Transverse colon (tissue), 4 donors: ENCODE measurements at regions not wholly inside any gene's neighbourhood (a gene's known extent, or its start where the extent isn't known, plus 50 kb on each side); places are given as distances from the start of the nearest gene placed in this dataset.

Experiments used
- DNase-seq: peaks from one replicate; pipeline ENCODE4 v3.0.0-alpha.2; 2019
- H3K27ac ChIP-seq, 4 donors: fragments of 200-600 bp; sonication (generic); 2 replicates each; pipeline ENCODE4 v1.5.1; 2016 to 2018; ENCODE audit warnings: inconsistent platforms in 4 of 4
- H3K27me3 ChIP-seq: fragments of 200-600 bp; sonication (generic); 2 replicates; pipeline ENCODE4 v1.5.1; 2017; ENCODE audit warnings: inconsistent platforms
- H3K36me3 ChIP-seq, 4 donors: fragments of 200-600 bp; sonication (generic); 2 replicates each; pipeline ENCODE4 v1.5.1; 2017 to 2019; ENCODE audit warnings: inconsistent platforms in 4 of 4
- H3K4me1 ChIP-seq, 4 donors: fragments of 200-600 bp; sonication (generic); 2 replicates each; pipeline ENCODE4 v1.5.1; 2017 to 2020; ENCODE audit warnings: inconsistent platforms in 4 of 4
- H3K4me3 ChIP-seq, 4 donors: fragments of 200-600 bp; sonication (generic); 1 replicate in 1 of 4; 2 replicates in 3 of 4; pipeline versions ENCODE4 v1.5.1 to v1.6.1; 2017 to 2019; ENCODE audit warnings: inconsistent platforms in 4 of 4
- H3K9me3 ChIP-seq, 2 donors: fragments of 200-600 bp; sonication (generic); 2 replicates each; pipeline ENCODE4 v1.5.1; 2017 to 2019; ENCODE audit warnings: inconsistent platforms in 2 of 2
- CTCF ChIP-seq, 5 experiments: fragments of 200-600 bp in 3 of 5; fragments of 450-650 bp in 2 of 5; sonication (generic) in 3 of 5; IDR thresholded peaks; 1 replicate in 2 of 5; 2 replicates in 3 of 5; pipeline ENCODE4 v1.5.1; 2016 to 2017; ENCODE audit warnings: antibody characterized with exemption in 5 of 5, inconsistent platforms in 3 of 5, mild to moderate bottlenecking in 2 of 5, moderate library complexity in 1 of 5
- EP300 ChIP-seq: sonication (generic); formaldehyde crosslinking; IDR thresholded peaks from one replicate; pipeline ENCODE4 v1.6.1; 2017; ENCODE audit warnings: antibody characterized with exemption, low read depth
- POLR2A ChIP-seq: fragments of 450-650 bp; IDR thresholded peaks from one replicate; pipeline ENCODE4 v1.6.1; 2016; ENCODE audit warnings: antibody characterized with exemption, mild to moderate bottlenecking, moderate library complexity
- POLR2AphosphoS5 ChIP-seq, 3 donors: sonication (generic); formaldehyde crosslinking; IDR thresholded peaks; one replicate each; pipeline ENCODE4 v1.6.1; 2016; ENCODE audit warnings: antibody characterized with exemption in 3 of 3
- WGBS, 2 donors: methylation state at CpG; one replicate each; pipeline ENCODE4 v1.1.5; 2018; ENCODE audit warnings: low coverage in 1 of 2; 5-methylcytosine and 5-hydroxymethylcytosine counted together
- in situ Hi-C, 4 donors: fragments of 200-750 bp; cut with MboI; loops; one replicate each; pipeline versions ENCODE4 v1.15.0 to v1.15.1; 2017; ENCODE audit warnings: low sequenced_read_pairs in 3 of 4, low pct_ligation_motif_present in 1 of 4, low pct_unique_long_range_greater_than_20kb in 1 of 4
- intact Hi-C: fragments of 100-400 bp; cut with DNase I; formaldehyde crosslinking; loops from one replicate; pipeline ENCODE4 v1.15.1; 2023; ENCODE audit warnings: low total_unique reads

GRCh38 chr10:129335396-129335795 lies 131.6 kb upstream of the MGMT start:
- Histone ChIP-seq H3K9me3 (no peaks in the 10 kb centered on the region), H3K27ac (no peak overlapping the region), H3K4me3 (no peak overlapping the region), H3K4me1 (no peaks in the 10 kb centered on the region), H3K27me3 (no peaks in the 10 kb centered on the region), H3K36me3 (no peaks in the 10 kb centered on the region)
- 67 to 71% methylated on average over 2 to 4 of the region's 4 CpGs for WGBS, 2 donors
- intact Hi-C loops, result loop anchor here (10.0 kb wide), 1 partner anchor 301 kb away; no protein-coding TSS in a partner anchor
- TF ChIP-seq POLR2AphosphoS5 (IDR thresholded peaks at IDR 0.05), result no peak
- TF ChIP-seq CTCF (IDR thresholded peaks at IDR 0.05), result no peak
- no peak for TF ChIP-seq EP300
- TF ChIP-seq POLR2A, result no peak
- in situ Hi-C loops, result loop anchor here in 1 of 4 donors (25.0 kb wide), 1 partner anchor 98 kb away; no protein-coding TSS in a partner anchor
- no peak for DNase-seq

- intact Hi-C loops, result loop anchor here (10.0 kb wide), 1 partner anchor 301 kb away; no protein-coding TSS in a partner anchor
- DNase-seq, result no peak
- no peaks in the 10 kb centered on the region for H3K36me3 ChIP-seq
- no peak overlapping the region for H3K27ac ChIP-seq
- no peak overlapping the region for H3K4me3 ChIP-seq
- no peaks in the 10 kb centered on the region for H3K4me1 ChIP-seq
- TF ChIP-seq EP300 (no peak), CTCF (IDR thresholded peaks at IDR 0.05) (no peak), POLR2AphosphoS5 (IDR thresholded peaks at IDR 0.05) (no peak), POLR2A (no peak)
- no peaks in the 10 kb centered on the region for H3K9me3 ChIP-seq
- H3K27me3 ChIP-seq, result no peaks in the 10 kb centered on the region
- 92 to 100% methylated on average over 3 to 5 of the region's 5 CpGs for WGBS, 2 donors
- in situ Hi-C loops, result loop anchor here in 1 of 4 donors (25.0 kb wide), 1 partner anchor 99 kb away; no protein-coding TSS in a partner anchor
These were observed 131.1 kb upstream of the MGMT start for GRCh38 chr10:129335942-129336341.

GRCh38 chr10:129339191-129339590 lies 127.8 kb upstream of the MGMT start:
- in situ Hi-C loops, result loop anchor here in 1 of 4 donors (25.0 kb wide), 1 partner anchor 102 kb away; no protein-coding TSS in a partner anchor
- intact Hi-C loops, result loop anchor here (10.0 kb wide), 1 partner anchor 304 kb away; no protein-coding TSS in a partner anchor
- Histone ChIP-seq H3K4me1 (no peaks in the 10 kb centered on the region), H3K4me3 (no peak overlapping the region), H3K27me3 (no peaks in the 10 kb centered on the region), H3K9me3 (no peaks in the 10 kb centered on the region), H3K36me3 (no peaks in the 10 kb centered on the region), H3K27ac (no peak overlapping the region)
- no peak for DNase-seq
- WGBS, 2 donors, result 93 to 94% methylated on average over 5 to 8 of the region's 8 CpGs
- no peak for TF ChIP-seq POLR2A
- no peak for TF ChIP-seq EP300
- no peak for TF ChIP-seq CTCF (IDR thresholded peaks at IDR 0.05)
- no peak for TF ChIP-seq POLR2AphosphoS5 (IDR thresholded peaks at IDR 0.05)

GRCh38 chr10:129339841-129340240 lies 127.2 kb upstream of the MGMT start:
- TF ChIP-seq EP300 (no peak), CTCF (IDR thresholded peaks at IDR 0.05) (no peak), POLR2A (no peak), POLR2AphosphoS5 (IDR thresholded peaks at IDR 0.05) (no peak)
- 87% methylated on average over 4 of the region's 4 CpGs; no CpG with 5 or more reads in 1 of the 2 donors for WGBS, 2 donors
- Histone ChIP-seq H3K4me3 (no peak overlapping the region), H3K27ac (no peak overlapping the region), H3K4me1 (no peaks in the 10 kb centered on the region), H3K27me3 (no peaks in the 10 kb centered on the region), H3K9me3 (no peaks in the 10 kb centered on the region), H3K36me3 (no peaks in the 10 kb centered on the region)
- in situ Hi-C loops, result loop anchor here in 1 of 4 donors (25.0 kb wide), 1 partner anchor 103 kb away; no protein-coding TSS in a partner anchor
- intact Hi-C loops, result loop anchor here (10.0 kb wide), 1 partner anchor 305 kb away; no protein-coding TSS in a partner anchor
- DNase-seq, result no peak
